A549 (cell line): ENCODE measurements at regions not wholly inside any gene's neighbourhood (a gene's known extent, or its start where the extent isn't known, plus 50 kb on each side); places are given as distances from the start of the nearest gene placed in this dataset.

Experiments used
- ATAC-seq, 2 experiments: fragments of 200-7000 bp in 1 of 2; fragments of >200 bp in 1 of 2; cut with Nextera tagmentation in 1 of 2; cut with Tn5 transposase in 1 of 2; 3 replicates each; pipeline versions ENCODE4 v1.8.0 to v1.9.1; 2018 to 2020; ENCODE audit warnings: mild to moderate bottlenecking in 1 of 2, moderate library complexity in 1 of 2
- CTCF ChIA-PET: fragments of 300-600 bp; sonication (Branson Sonifier 250); formaldehyde crosslinking; extraction: SDS; loops from one replicate; lab custom pipeline; 2021; ENCODE audit warnings: antibody characterized with exemption, inconsistent platforms; lab: Yijun Ruan, JAX
- POLR2A ChIA-PET: fragments of 350-600 bp; formaldehyde crosslinking; extraction: SDS; loops from one replicate; lab custom pipeline; 2021; ENCODE audit warnings: antibody characterized with exemption, inconsistent platforms; lab: Yijun Ruan, JAX
- DNase-seq, 2 experiments: peaks; one replicate each; pipeline versions ENCODE4 v3.0.0 to v3.0.0-alpha.2; 2011 to 2016; ENCODE audit warnings: low read depth in 1 of 2, low spot score in 1 of 2
- FAIRE-seq: peaks from 2 replicates; lab custom pipeline; 2011; peaks lifted over from hg19 to GRCh38; lab: Jason Lieb, UNC
- H3K27ac ChIP-seq, 2 experiments: fragments of >200 bp; sonication (Bioruptor Twin); formaldehyde crosslinking; 3 replicates each; pipeline ENCODE4 v1.5.1; 2016 to 2017
- H3K4me1 ChIP-seq: fragments of >200 bp; sonication (Bioruptor Twin); formaldehyde crosslinking; 3 replicates; pipeline ENCODE4 v1.6.1; 2016
- H3K4me2 ChIP-seq: fragments of >200 bp; sonication (Bioruptor Twin); formaldehyde crosslinking; 3 replicates; pipeline ENCODE4 v1.6.1; 2016
- H3K4me3 ChIP-seq: fragments of >200 bp; sonication (Bioruptor Twin); formaldehyde crosslinking; 3 replicates; pipeline ENCODE4 v1.5.1; 2016
- H3K9me3 ChIP-seq: fragments of >200 bp; sonication (Bioruptor Twin); formaldehyde crosslinking; 3 replicates; pipeline ENCODE4 v1.6.1; 2016
- CBX8 ChIP-seq: fragments of 200-600 bp; sonication (generic); IDR thresholded peaks from 2 replicates; pipeline ENCODE4 v1.6.1; 2016
- CEBPB ChIP-seq, 2 experiments: fragments of >200 bp in 1 of 2; sonication (Bioruptor Twin) in 1 of 2; formaldehyde crosslinking in 1 of 2; IDR thresholded peaks; 2 replicates each; pipeline ENCODE4 v1.6.1; 2012 to 2016
- CHD2 ChIP-seq: fragments of 150-350 bp; IDR thresholded peaks from 2 replicates; pipeline ENCODE4 v1.6.1; 2014; ENCODE audit warnings: low read length; ENCODE audit not compliant: partially characterized antibody
- EHMT2 ChIP-seq: fragments of 200-600 bp; sonication (generic); IDR thresholded peaks from 2 replicates; pipeline ENCODE4 v1.6.1; 2016; ENCODE audit warnings: antibody characterized with exemption, low read depth, mild to moderate bottlenecking, moderate library complexity
- ESRRA ChIP-seq: fragments of 150-350 bp; IDR thresholded peaks from 2 replicates; pipeline ENCODE4 v1.6.1; 2014; ENCODE audit warnings: mild to moderate bottlenecking, low read length, borderline replicate concordance
- FOSB ChIP-seq: fragments of 250-450 bp; sonication (Bioruptor Pico); IDR thresholded peaks from 2 replicates; pipeline ENCODE4 v1.5.0; 2020; ENCODE audit warnings: mild to moderate bottlenecking, moderate library complexity
- HOXA7 ChIP-seq: fragments of 250-450 bp; sonication (Bioruptor Pico); IDR thresholded peaks from 2 replicates; pipeline ENCODE4 v1.5.0; 2020; ENCODE audit warnings: mild to moderate bottlenecking, moderate library complexity
- HOXB13 ChIP-seq: fragments of 250-450 bp; sonication (Bioruptor Pico); IDR thresholded peaks from 2 replicates; pipeline ENCODE4 v1.5.0; 2020; ENCODE audit warnings: low read depth, mild to moderate bottlenecking, moderate library complexity
- HOXB5 ChIP-seq: fragments of 250-450 bp; sonication (Bioruptor Pico); IDR thresholded peaks from 2 replicates; pipeline ENCODE4 v1.5.0; 2020; ENCODE audit warnings: mild to moderate bottlenecking, moderate library complexity
- KDM1A ChIP-seq: fragments of 200-600 bp; sonication (generic); IDR thresholded peaks from 2 replicates; pipeline ENCODE4 v1.6.1; 2016; ENCODE audit warnings: low read depth, mild to moderate bottlenecking
- MAFK ChIP-seq: fragments of 450-650 bp; IDR thresholded peaks from 2 replicates; pipeline ENCODE4 v1.6.1; 2014; ENCODE audit not compliant: partially characterized antibody
- MYC ChIP-seq: IDR thresholded peaks from 2 replicates; pipeline ENCODE4 v1.6.1; 2012; ENCODE audit warnings: mild to moderate bottlenecking, inconsistent platforms, low read length, improper control_type of control experiment, borderline replicate concordance
- NR3C1 ChIP-seq: fragments of >200 bp; sonication (Bioruptor Twin); formaldehyde crosslinking; IDR thresholded peaks from 3 replicates; pipeline ENCODE4 v1.6.1; 2017
- PHF8 ChIP-seq: fragments of 200-600 bp; sonication (generic); IDR thresholded peaks from 2 replicates; pipeline ENCODE4 v1.6.1; 2016; ENCODE audit warnings: low read depth, mild to moderate bottlenecking, antibody characterized with exemption, moderate library complexity, borderline replicate concordance
- RNF2 ChIP-seq: fragments of 200-600 bp; sonication (generic); IDR thresholded peaks from 2 replicates; pipeline ENCODE4 v1.6.1; 2016; ENCODE audit warnings: low read depth, mild to moderate bottlenecking, antibody characterized with exemption, moderate library complexity, borderline replicate concordance
- SMC3 ChIP-seq: fragments of >200 bp; sonication (Bioruptor Twin); formaldehyde crosslinking; IDR thresholded peaks from 3 replicates; pipeline ENCODE4 v1.6.1; 2018; ENCODE audit warnings: inconsistent platforms
- TFCP2L1 ChIP-seq: fragments of 250-450 bp; sonication (Bioruptor Pico); IDR thresholded peaks from 2 replicates; pipeline ENCODE4 v1.5.0; 2021; ENCODE audit warnings: mild to moderate bottlenecking
- USF2 ChIP-seq: fragments of 450-650 bp; IDR thresholded peaks from 2 replicates; pipeline ENCODE4 v1.6.1; 2014; ENCODE audit warnings: antibody characterized with exemption
- ZFP36 ChIP-seq: fragments of 450-650 bp; IDR thresholded peaks from 2 replicates; pipeline ENCODE4 v1.6.1; 2014; ENCODE audit warnings: borderline replicate concordance; ENCODE audit not compliant: partially characterized antibody
- WGBS: methylation state at CpG from one replicate; pipeline ENCODE4 v1.1.6; 2017; ENCODE audit errors: missing lambda C conversion rate; 5-methylcytosine and 5-hydroxymethylcytosine counted together
- TF ChIP-seq, protein P1 (sequence below): IDR thresholded peaks from 2 replicates; pipeline ENCODE4 v1.6.1; 2012; ENCODE audit warnings: low read depth, borderline replicate concordance
- TF ChIP-seq, protein P2 (sequence below): fragments of 250-450 bp; sonication (Bioruptor Pico); IDR thresholded peaks from 2 replicates; pipeline ENCODE4 v1.5.0; 2021; ENCODE audit warnings: mild to moderate bottlenecking, moderate library complexity, borderline replicate concordance

DNA sequence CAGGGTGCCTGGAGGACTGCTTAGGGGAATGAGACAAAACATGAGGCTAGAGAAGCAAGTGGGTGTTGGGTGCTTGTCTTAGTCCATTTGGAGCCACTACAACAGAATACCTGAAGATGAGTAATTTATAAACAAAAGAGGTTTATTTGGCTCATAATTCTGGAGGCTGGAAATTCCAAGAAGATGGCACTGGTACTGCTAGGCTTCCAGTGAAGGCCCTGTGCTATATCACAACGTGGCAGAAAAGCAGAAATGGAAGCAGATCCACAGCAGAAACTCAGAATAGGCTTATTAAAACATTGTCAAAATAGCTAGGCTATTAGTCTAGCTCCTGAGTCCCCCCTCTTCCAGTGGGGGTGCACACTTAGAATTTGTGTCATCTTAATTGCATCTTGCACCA is 701.7 kb downstream of the RWDD3 start:
- FAIRE-seq (no peak), ATAC-seq (no peak)
- POLR2A ChIA-PET: no interaction called here

GRCh38 chr1:95941121-95941798 is 707.2 kb downstream of the RWDD3 start:
- WGBS: 16% methylated on average over 3 of the region's 3 CpGs
- no peak for TF ChIP-seq CEBPB (IDR thresholded peaks at IDR 0.05)
- TF ChIP-seq CHD2: no peak
- TF ChIP-seq NR3C1: no peak
- TF ChIP-seq HOXB5 (CRISPR knock-in tag): no peak
- no peak for TF ChIP-seq ZFP36
- TF ChIP-seq CBX8: no peak
- TF ChIP-seq MYC: no peak
- TF ChIP-seq, protein P1, sequence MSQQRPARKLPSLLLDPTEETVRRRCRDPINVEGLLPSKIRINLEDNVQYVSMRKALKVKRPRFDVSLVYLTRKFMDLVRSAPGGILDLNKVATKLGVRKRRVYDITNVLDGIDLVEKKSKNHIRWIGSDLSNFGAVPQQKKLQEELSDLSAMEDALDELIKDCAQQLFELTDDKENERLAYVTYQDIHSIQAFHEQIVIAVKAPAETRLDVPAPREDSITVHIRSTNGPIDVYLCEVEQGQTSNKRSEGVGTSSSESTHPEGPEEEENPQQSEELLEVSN: no peak
- no peak for TF ChIP-seq ESRRA
- TF ChIP-seq EHMT2: no peak
- TF ChIP-seq, protein P2, sequence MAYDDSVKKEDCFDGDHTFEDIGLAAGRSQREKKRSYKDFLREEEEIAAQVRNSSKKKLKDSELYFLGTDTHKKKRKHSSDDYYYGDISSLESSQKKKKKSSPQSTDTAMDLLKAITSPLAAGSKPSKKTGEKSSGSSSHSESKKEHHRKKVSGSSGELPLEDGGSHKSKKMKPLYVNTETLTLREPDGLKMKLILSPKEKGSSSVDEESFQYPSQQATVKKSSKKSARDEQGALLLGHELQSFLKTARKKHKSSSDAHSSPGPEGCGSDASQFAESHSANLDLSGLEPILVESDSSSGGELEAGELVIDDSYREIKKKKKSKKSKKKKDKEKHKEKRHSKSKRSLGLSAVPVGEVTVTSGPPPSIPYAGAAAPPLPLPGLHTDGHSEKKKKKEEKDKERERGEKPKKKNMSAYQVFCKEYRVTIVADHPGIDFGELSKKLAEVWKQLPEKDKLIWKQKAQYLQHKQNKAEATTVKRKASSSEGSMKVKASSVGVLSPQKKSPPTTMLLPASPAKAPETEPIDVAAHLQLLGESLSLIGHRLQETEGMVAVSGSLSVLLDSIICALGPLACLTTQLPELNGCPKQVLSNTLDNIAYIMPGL: no peak
- TF ChIP-seq SMC3: no peak
- TF ChIP-seq PHF8: no peak
- POLR2A ChIA-PET: no interaction called here
- Histone ChIP-seq H3K4me3 (no peak overlapping the region), H3K27ac (no peak overlapping the region), H3K4me2 (no peak overlapping the region), H3K9me3 (no peaks in the 10 kb centered on the region), H3K4me1 (no peaks in the 10 kb centered on the region)
- ATAC-seq: no peak
- DNase-seq: no peak
- no peak for FAIRE-seq
- CTCF ChIA-PET: no interaction called here

More for the DNA sequence above, 701.7 kb downstream of the RWDD3 start:
- H3K4me1 ChIP-seq: no peaks in the 10 kb centered on the region
- no peak for DNase-seq
- H3K4me2 ChIP-seq: no peak overlapping the region
- no peak overlapping the region for H3K4me3 ChIP-seq
- no peak overlapping the region for H3K27ac ChIP-seq
- TF ChIP-seq HOXB13 (CRISPR knock-in tag) (no peak), NR3C1 (no peak), FOSB (no peak)
- H3K9me3 ChIP-seq: no peaks in the 10 kb centered on the region
- CTCF ChIA-PET: no interaction called here
- 0% methylated on average over 1 of the region's 1 CpG for WGBS

- ChIA-PET CTCF (no interaction called here), POLR2A (no interaction called here)
- Histone ChIP-seq H3K4me2 (no peak overlapping the region), H3K9me3 (no peaks in the 10 kb centered on the region), H3K4me3 (no peak overlapping the region), H3K27ac (no peak overlapping the region), H3K4me1 (no peaks in the 10 kb centered on the region)
- TF ChIP-seq MAFK: no peak
- TF ChIP-seq USF2: no peak
- TF ChIP-seq RNF2: no peak
- TF ChIP-seq HOXA7 (CRISPR knock-in tag): no peak
- TF ChIP-seq KDM1A: no peak
- no peak for TF ChIP-seq TFCP2L1 (CRISPR knock-in tag)
- TF ChIP-seq, protein P1: no peak
- FAIRE-seq (no peak), ATAC-seq (no peak), DNase-seq (no peak)
Measured at GRCh38 chr1:95948023-95948422, 714.0 kb downstream of the RWDD3 start.
